K562 (cell line): ENCODE measurements at regions not wholly inside any gene's neighbourhood (a gene's known extent, or its start where the extent isn't known, plus 50 kb on each side); places are given as distances from the start of the nearest gene placed in this dataset.

Experiments
- ASH1L ChIP-seq: fragments of 450-650 bp; IDR thresholded peaks from 2 replicates; pipeline ENCODE4 v1.6.1; 2018; ENCODE audit warnings: borderline replicate concordance, mild to moderate bottlenecking, low read depth; ENCODE audit not compliant: partially characterized antibody
- BHLHE40 ChIP-seq: IDR thresholded peaks from 2 replicates; pipeline ENCODE4 v1.6.1; 2011; ENCODE audit warnings: low read length, improper control_type of control experiment
- CBFA2T3 ChIP-seq: fragments of 450-650 bp; IDR thresholded peaks from 2 replicates; pipeline ENCODE4 v1.6.1; 2017
- CXXC5 ChIP-seq: fragments of 250-450 bp; sonication (Bioruptor Pico); IDR thresholded peaks from 2 replicates; pipeline ENCODE4 v1.8.0; 2022; ENCODE audit warnings: inconsistent platforms, mild to moderate bottlenecking, moderate library complexity
- DACH1 ChIP-seq: fragments of 450-650 bp; IDR thresholded peaks from 2 replicates; pipeline ENCODE4 v1.6.1; 2018; ENCODE audit not compliant: partially characterized antibody
- DMBX1 ChIP-seq: fragments of 250-450 bp; sonication (Bioruptor Pico); IDR thresholded peaks from 2 replicates; pipeline ENCODE4 v1.8.0; 2022; ENCODE audit warnings: inconsistent platforms, mild to moderate bottlenecking, moderate library complexity, borderline replicate concordance
- E2F8 ChIP-seq: fragments of 450-650 bp; IDR thresholded peaks from 2 replicates; pipeline ENCODE4 v1.7.1; 2018; ENCODE audit warnings: mild to moderate bottlenecking, low read depth; ENCODE audit not compliant: partially characterized antibody
- ELF1 ChIP-seq: fragments of 200-800 bp; sonication (Bioruptor generic); IDR thresholded peaks from 2 replicates; pipeline ENCODE4 v1.6.1; 2016; ENCODE audit warnings: missing genetic modification characterization, missing compliant biosample characterization
- ESRRA ChIP-seq: fragments of 450-650 bp; IDR thresholded peaks from 2 replicates; pipeline ENCODE4 v1.6.1; 2014; ENCODE audit warnings: low read depth, mild to moderate bottlenecking, moderate library complexity, borderline replicate concordance
- ETV6 ChIP-seq, 3 experiments: fragments of 150-350 bp in 1 of 3; sonication (generic) in 1 of 3; formaldehyde crosslinking in 1 of 3; IDR thresholded peaks; 2 replicates each; pipeline versions ENCODE4 v1.6.1 to v1.8.0; 2014 to 2022; ENCODE audit warnings: borderline replicate concordance in 2 of 3, low read depth in 2 of 3, antibody characterized with exemption in 1 of 3, low read length in 1 of 3, mild to moderate bottlenecking in 1 of 3, missing genetic modification reagents in 1 of 3
- FOXA1 ChIP-seq: fragments of 450-650 bp; IDR thresholded peaks from 2 replicates; pipeline ENCODE4 v1.6.1; 2016; ENCODE audit warnings: mild to moderate bottlenecking, borderline replicate concordance
- HLTF ChIP-seq: fragments of 450-650 bp; IDR thresholded peaks from 2 replicates; pipeline ENCODE4 v1.6.1; 2016
- HMG20B ChIP-seq: fragments of 250-450 bp; sonication (Bioruptor Pico); IDR thresholded peaks from 2 replicates; pipeline ENCODE4 v1.5.0; 2021; ENCODE audit warnings: mild to moderate bottlenecking
- JUND ChIP-seq, 2 experiments: IDR thresholded peaks; 2 replicates in 1 of 2; 3 replicates in 1 of 2; pipeline ENCODE4 v1.6.1; 2011; ENCODE audit warnings: borderline replicate concordance in 2 of 2, low read depth in 2 of 2, low read length in 2 of 2, improper control_type of control experiment in 1 of 2, missing biosample characterization in 1 of 2, missing genetic modification characterization in 1 of 2, missing genetic modification reagents in 1 of 2
- MAZ ChIP-seq, 2 experiments: fragments of 450-650 bp in 1 of 2; sonication (generic) in 1 of 2; formaldehyde crosslinking; IDR thresholded peaks in 1 of 2; conservative IDR thresholded peaks in 1 of 2; 2 replicates each; pipeline versions ENCODE4 v1.4.0 to v1.5.0; 2020; ENCODE audit warnings: mild to moderate bottlenecking in 1 of 2, missing genetic modification reagents in 1 of 2
- MECOM ChIP-seq: fragments of 250-450 bp; sonication (Bioruptor Pico); IDR thresholded peaks from 2 replicates; pipeline ENCODE4 v1.8.0; 2022; ENCODE audit warnings: inconsistent platforms
- MTA3 ChIP-seq: fragments of 450-650 bp; formaldehyde crosslinking; IDR thresholded peaks from 2 replicates; pipeline ENCODE4 v1.6.1; 2017; ENCODE audit warnings: mild to moderate bottlenecking, borderline replicate concordance
- RNF2 ChIP-seq: sonication (generic); IDR thresholded peaks from 2 replicates; pipeline ENCODE4 v1.6.1; 2016
- SMARCE1 ChIP-seq: fragments of 450-650 bp; IDR thresholded peaks from 2 replicates; pipeline ENCODE4 v1.7.1; 2016; ENCODE audit warnings: mild to moderate bottlenecking
- UBTF ChIP-seq, 2 experiments: IDR thresholded peaks; 2 replicates each; pipeline ENCODE4 v1.6.1; 2012; ENCODE audit warnings: improper control_type of control experiment in 2 of 2, low read depth in 2 of 2, low read length in 2 of 2, borderline replicate concordance in 1 of 2
- ZNF3 ChIP-seq: fragments of 250-450 bp; sonication (Bioruptor Pico); IDR thresholded peaks from 2 replicates; pipeline ENCODE4 v1.5.0; 2021; ENCODE audit warnings: mild to moderate bottlenecking, moderate library complexity
- ZNF780A ChIP-seq: fragments of 250-450 bp; sonication (Bioruptor Pico); IDR thresholded peaks from 2 replicates; pipeline ENCODE4 v1.5.0; 2021; ENCODE audit warnings: mild to moderate bottlenecking

GRCh38 chr7:149690688-149691446 lies 82.5 kb downstream of the ZNF467 start (continued):
- TF ChIP-seq MTA3 (peak; percentile 91), ESRRA (peak; percentile 82), JUND (IDR thresholded peaks at IDR 0.05; ENCODE audit: borderline replicate concordance, low read depth, low read length) (0 out of 2 replicates have a peak, but pooled peaks have one; percentile 48), JUND (tag; IDR thresholded peaks at IDR 0.05; ENCODE audit: borderline replicate concordance, low read depth, low read length) (peak; percentile 34; the same call in 1 of the 3 replicates), E2F8 (peak; percentile 66), MAZ (CRISPR knock-in tag; conservative IDR thresholded peaks at IDR 0.05 in 1 of 2, IDR thresholded peaks at IDR 0.05 in 1 of 2) (peak in 1 of 2 experiments; percentile 92; a peak in 2 of 4 replicates), ASH1L (no peak), RNF2 (peak; percentile 20), ZNF780A (CRISPR knock-in tag) (0 out of 2 replicates have a peak, but pooled peaks have one; percentile 66), ETV6 (IDR thresholded peaks at IDR 0.05; ENCODE audit: borderline replicate concordance in 1 of 2, low read depth in 2 of 2, low read length in 1 of 2) (peak; percentile 87 to 97), ETV6 (CRISPR knock-in tag; IDR thresholded peaks at IDR 0.05; ENCODE audit: borderline replicate concordance) (no peak), DMBX1 (CRISPR knock-in tag) (peak; percentile 37; the same call in 1 of the 2 replicates), SMARCE1 (peak; percentile 81), DACH1 (peak; percentile 56), MECOM (CRISPR knock-in tag) (0 out of 2 replicates have a peak, but pooled peaks have one; percentile 10), ELF1 (tag) (peak; percentile 66; the same call in 1 of the 2 replicates), ZNF3 (peak; percentile 98), BHLHE40 (peak; percentile 43; the same call in 1 of the 2 replicates), CBFA2T3 (peak; percentile 41; the same call in 1 of the 2 replicates), HLTF (no peak), CXXC5 (CRISPR knock-in tag) (peak; percentile 56), FOXA1 (no peak), UBTF (IDR thresholded peaks at IDR 0.05; ENCODE audit: borderline replicate concordance in 1 of 2, low read depth in 2 of 2, low read length in 2 of 2) (peak; percentile 91 to 98; a peak in 3 of 4 replicates), HMG20B (CRISPR knock-in tag) (0 out of 2 replicates have a peak, but pooled peaks have one; percentile 22)
